ENCODE measurements at regions not wholly inside any gene's neighbourhood (a gene's known extent, or its start where the extent isn't known, plus 50 kb on each side); places are given as distances from the start of the nearest gene placed in this dataset.

GRCh38 chr6:47379328-47379727, 69.6 kb upstream of the TNFRSF21 start:
- H3K9me3 ChIP-seq (replicated peaks; ENCODE audit: insufficient read depth, low read length): no peaks in the 10 kb centered on the region
- H3K27ac ChIP-seq (ENCODE audit: low read length): no peak overlapping the region
- H3K4me1 ChIP-seq (ENCODE audit: low read length): no peaks in the 10 kb centered on the region
- no peak for DNase-seq
- H2AFZ ChIP-seq (ENCODE audit: low read length): no peak overlapping the region
- no peaks in the 10 kb centered on the region for H3K27me3 ChIP-seq (replicated peaks; ENCODE audit: insufficient read depth, low read length)
- no peak overlapping the region for H3K9ac ChIP-seq (ENCODE audit: low read length)
- no peak overlapping the region for H3K4me2 ChIP-seq (ENCODE audit: low read depth, low read length)
- H3K36me3 ChIP-seq (replicated peaks; ENCODE audit: insufficient read depth, low read length): no peaks in the 10 kb centered on the region
- no peaks in the 10 kb centered on the region for H3K9me2 ChIP-seq (replicated peaks; ENCODE audit: insufficient read depth, low read length)
- no peaks in the 10 kb centered on the region for H3F3A ChIP-seq (ENCODE audit: insufficient read depth, low read length)
- TF ChIP-seq EZH2phosphoT487 (IDR thresholded peaks at IDR 0.05; ENCODE audit: low read length) (no peak), CTCF (IDR thresholded peaks at IDR 0.05; ENCODE audit: low read length) (no peak), EZH2 (optimal IDR thresholded peaks at IDR 0.05; ENCODE audit: low read depth, low read length) (no peak)
- no peaks in the 10 kb centered on the region for H3K79me2 ChIP-seq (ENCODE audit: low read length)
- no peak overlapping the region for H3K4me3 ChIP-seq (ENCODE audit: low read length)
- H4K20me1 ChIP-seq (ENCODE audit: insufficient read depth, low read length): no peaks in the 10 kb centered on the region

GRCh38 chr6:47380251-47380650, 70.5 kb upstream of the TNFRSF21 start:
- TF ChIP-seq CTCF (IDR thresholded peaks at IDR 0.05; ENCODE audit: low read length) (no peak), EZH2 (optimal IDR thresholded peaks at IDR 0.05; ENCODE audit: low read depth, low read length) (no peak), EZH2phosphoT487 (IDR thresholded peaks at IDR 0.05; ENCODE audit: low read length) (no peak)
- no peaks in the 10 kb centered on the region for H4K20me1 ChIP-seq (ENCODE audit: insufficient read depth, low read length)
- no peak overlapping the region for H3K4me3 ChIP-seq (ENCODE audit: low read length)
- no peaks in the 10 kb centered on the region for H3K4me1 ChIP-seq (ENCODE audit: low read length)
- no peak overlapping the region for H3K4me2 ChIP-seq (ENCODE audit: low read depth, low read length)
- H3K36me3 ChIP-seq (replicated peaks; ENCODE audit: insufficient read depth, low read length): no peaks in the 10 kb centered on the region
- H3K9me3 ChIP-seq (replicated peaks; ENCODE audit: insufficient read depth, low read length): no peaks in the 10 kb centered on the region
- no peak for DNase-seq
- no peaks in the 10 kb centered on the region for H3K79me2 ChIP-seq (ENCODE audit: low read length)
- no peaks in the 10 kb centered on the region for H3F3A ChIP-seq (ENCODE audit: insufficient read depth, low read length)
- no peak overlapping the region for H3K9ac ChIP-seq (ENCODE audit: low read length)
- H3K9me2 ChIP-seq (replicated peaks; ENCODE audit: insufficient read depth, low read length): no peaks in the 10 kb centered on the region
- H3K27me3 ChIP-seq (replicated peaks; ENCODE audit: insufficient read depth, low read length): no peaks in the 10 kb centered on the region
- no peak overlapping the region for H3K27ac ChIP-seq (ENCODE audit: low read length)
- no peak overlapping the region for H2AFZ ChIP-seq (ENCODE audit: low read length)

- Histone ChIP-seq H3K4me1 (ENCODE audit: low read length) (no peaks in the 10 kb centered on the region), H2AFZ (ENCODE audit: low read length) (no peak overlapping the region), H4K20me1 (ENCODE audit: insufficient read depth, low read length) (no peaks in the 10 kb centered on the region), H3F3A (ENCODE audit: insufficient read depth, low read length) (no peaks in the 10 kb centered on the region), H3K4me3 (ENCODE audit: low read length) (no peak overlapping the region), H3K9ac (ENCODE audit: low read length) (no peak overlapping the region), H3K27me3 (replicated peaks; ENCODE audit: insufficient read depth, low read length) (no peaks in the 10 kb centered on the region), H3K9me2 (replicated peaks; ENCODE audit: insufficient read depth, low read length) (no peaks in the 10 kb centered on the region), H3K4me2 (ENCODE audit: low read depth, low read length) (no peak overlapping the region), H3K9me3 (replicated peaks; ENCODE audit: insufficient read depth, low read length) (no peaks in the 10 kb centered on the region), H3K36me3 (replicated peaks; ENCODE audit: insufficient read depth, low read length) (no peaks in the 10 kb centered on the region), H3K79me2 (ENCODE audit: low read length) (no peaks in the 10 kb centered on the region), H3K27ac (ENCODE audit: low read length) (no peak overlapping the region)
- DNase-seq: no peak
- TF ChIP-seq EZH2phosphoT487 (IDR thresholded peaks at IDR 0.05; ENCODE audit: low read length) (no peak), CTCF (IDR thresholded peaks at IDR 0.05; ENCODE audit: low read length) (no peak), EZH2 (optimal IDR thresholded peaks at IDR 0.05; ENCODE audit: low read depth, low read length) (no peak)
These were observed 71.3 kb upstream of the TNFRSF21 start for GRCh38 chr6:47381036-47381435.
